ENCODE measurements at regions not wholly inside any gene's neighbourhood (a gene's known extent, or its start where the extent isn't known, plus 50 kb on each side); places are given as distances from the start of the nearest gene placed in this dataset.

GRCh38 chr16:86019446-86020047 is 120.6 kb downstream of the IRF8 start:
- TF ChIP-seq EGR1 (IDR thresholded peaks at IDR 0.05) (no peak), YY1 (IDR thresholded peaks at IDR 0.05; ENCODE audit: low read depth) (no peak), MAX (IDR thresholded peaks at IDR 0.05) (no peak), RAD21 (IDR thresholded peaks at IDR 0.05; ENCODE audit: low read depth) (peak; percentile 10; the same call in 1 of the 2 replicates), EP300 (IDR thresholded peaks at IDR 0.05; ENCODE audit: borderline replicate concordance) (no peak)

Data from Ishikawa (cell line).